ENCODE measurements at regions not wholly inside any gene's neighbourhood (a gene's known extent, or its start where the extent isn't known, plus 50 kb on each side); places are given as distances from the start of the nearest gene placed in this dataset.

DNA sequence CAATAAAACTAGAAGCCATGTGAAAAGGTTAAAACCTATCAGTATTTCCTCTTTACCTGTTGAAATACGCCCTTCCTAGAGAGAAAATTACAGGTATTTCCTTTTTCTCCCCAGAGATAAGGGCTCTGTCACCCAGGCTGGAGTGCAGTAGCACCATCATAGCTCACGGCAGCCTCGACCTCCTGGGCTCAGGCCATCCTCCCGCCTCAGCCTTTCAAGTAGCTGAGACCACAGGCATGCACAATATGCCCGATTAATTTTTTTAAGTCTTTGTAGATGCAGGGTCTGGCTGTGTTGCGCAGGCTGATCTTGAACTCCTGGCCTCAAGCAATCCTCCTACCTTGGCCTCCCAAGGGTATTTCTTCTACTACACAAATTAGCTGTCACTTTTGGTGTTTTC lies 154.4 kb downstream of the HNRNPD start:
- no peaks in the 10 kb centered on the region for H3K36me3 Mint-ChIP-seq

DNA sequence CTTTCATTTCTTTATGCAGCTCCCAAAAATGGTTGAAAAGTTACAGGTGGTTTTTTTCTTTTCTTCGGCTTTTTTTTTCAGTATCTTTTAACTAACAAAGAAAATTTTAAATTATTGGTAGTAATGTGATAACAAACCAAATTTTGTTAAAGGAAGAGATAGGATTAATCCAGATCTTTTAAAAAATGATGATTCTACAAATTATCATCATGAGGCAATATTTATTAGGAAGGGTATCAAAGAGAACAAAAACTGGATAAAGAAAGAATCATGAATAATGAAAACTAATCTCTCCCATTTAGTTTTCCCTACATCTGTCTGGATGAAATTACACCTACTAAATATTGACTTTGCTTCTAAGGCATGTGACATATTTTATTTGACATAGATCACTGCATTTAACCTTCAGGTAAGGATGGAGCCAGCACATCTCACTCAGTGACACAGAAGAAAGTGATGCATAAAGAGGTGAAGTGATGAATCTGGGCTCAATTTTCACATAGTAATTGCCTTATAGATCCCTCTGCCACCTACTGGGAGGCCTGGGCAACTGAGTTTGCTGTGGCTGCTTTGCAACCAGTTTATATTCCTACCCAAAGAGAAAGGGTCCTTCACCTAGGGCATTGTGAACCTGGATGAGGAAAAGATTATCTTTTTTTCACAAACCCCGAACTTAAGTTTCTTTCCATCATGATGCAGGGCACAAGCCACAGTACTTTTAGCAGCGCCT lies 155.6 kb downstream of the HNRNPD start:
- Mint-ChIP-seq H3K4me3 (no peak overlapping the region), H3K4me1 (peaks cover 40% of the 10 kb centered on the region), H3K27me3 (no peaks in the 10 kb centered on the region), H3K27ac (no peak overlapping the region), H3K9me3 (no peaks in the 10 kb centered on the region), H3K36me3 (no peaks in the 10 kb centered on the region)

More for the DNA sequence above, 154.4 kb downstream of the HNRNPD start:
- peaks cover 38% of the 10 kb centered on the region for H3K4me1 Mint-ChIP-seq
- H3K27ac Mint-ChIP-seq: no peak overlapping the region
- H3K27me3 Mint-ChIP-seq: no peaks in the 10 kb centered on the region
- no peak overlapping the region for H3K4me3 Mint-ChIP-seq
- no peaks in the 10 kb centered on the region for H3K9me3 Mint-ChIP-seq

DNA sequence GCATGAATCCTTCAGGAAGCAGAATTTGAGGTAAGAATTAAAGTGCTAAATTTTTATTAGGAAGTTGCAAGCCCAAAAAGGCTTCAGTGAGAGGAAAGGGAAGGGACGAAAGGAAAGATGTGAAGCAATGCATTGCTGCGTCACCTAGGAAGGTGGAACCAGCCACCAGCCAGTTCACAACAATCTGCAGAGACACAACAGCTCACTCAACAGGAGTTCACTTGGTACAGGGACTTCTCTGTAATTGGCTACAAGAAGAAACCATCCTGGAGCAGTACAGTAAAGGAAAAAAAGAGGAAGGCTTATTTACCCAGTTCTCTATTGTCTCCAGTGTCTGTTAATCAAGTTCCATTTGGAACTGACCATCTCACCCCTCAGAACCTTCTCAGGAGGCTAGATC lies 157.6 kb downstream of the HNRNPD start:
- H3K27me3 Mint-ChIP-seq: no peaks in the 10 kb centered on the region
- peaks cover 46% of the 10 kb centered on the region for H3K4me1 Mint-ChIP-seq
- H3K36me3 Mint-ChIP-seq: no peaks in the 10 kb centered on the region
- no peak overlapping the region for H3K4me3 Mint-ChIP-seq
- H3K9me3 Mint-ChIP-seq: no peaks in the 10 kb centered on the region
- H3K27ac Mint-ChIP-seq: no peak overlapping the region

DNA sequence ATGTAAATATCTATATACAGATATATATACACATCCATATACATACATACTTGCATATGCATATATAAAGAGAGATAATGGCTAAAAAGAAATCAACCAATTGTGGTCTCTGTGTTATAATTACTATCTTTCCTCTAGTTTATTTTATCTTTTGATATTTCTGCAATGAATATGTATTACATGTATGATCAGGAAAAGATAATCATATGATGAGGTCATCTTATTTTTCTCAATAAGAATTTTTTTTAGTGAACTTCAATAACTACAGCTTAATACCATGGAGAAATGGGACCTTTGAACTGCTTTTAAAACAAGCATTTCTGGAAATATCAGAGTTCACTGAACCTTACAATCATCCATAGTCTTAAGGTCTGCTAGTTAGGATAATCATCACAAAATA lies 158.0 kb downstream of the HNRNPD start:
- Mint-ChIP-seq H3K4me3 (no peak overlapping the region), H3K27me3 (no peaks in the 10 kb centered on the region), H3K9me3 (no peaks in the 10 kb centered on the region), H3K4me1 (peaks cover 49% of the 10 kb centered on the region), H3K27ac (no peak overlapping the region), H3K36me3 (no peaks in the 10 kb centered on the region)

DNA sequence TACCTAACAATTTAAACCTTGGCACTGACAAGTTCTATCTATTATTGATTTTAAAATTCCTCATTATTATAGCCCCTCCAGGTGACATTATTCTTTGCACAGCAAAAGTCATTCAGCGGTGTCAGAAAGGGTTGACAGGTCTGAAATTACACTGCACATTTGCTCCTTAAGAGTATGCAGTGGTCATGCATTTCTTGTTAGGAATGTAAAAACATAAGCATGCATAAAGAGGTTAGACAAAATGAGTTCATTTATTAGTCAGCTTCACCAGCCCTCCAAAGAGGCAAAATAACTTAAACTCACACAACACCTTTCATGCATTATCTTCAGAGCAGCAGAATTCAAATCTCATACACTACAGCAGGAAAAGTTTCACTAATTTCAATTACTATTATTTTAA lies 158.8 kb downstream of the HNRNPD start:
- H3K36me3 Mint-ChIP-seq: no peaks in the 10 kb centered on the region
- H3K9me3 Mint-ChIP-seq: no peaks in the 10 kb centered on the region
- no peak overlapping the region for H3K27ac Mint-ChIP-seq
- H3K4me3 Mint-ChIP-seq: no peak overlapping the region
- H3K27me3 Mint-ChIP-seq: no peaks in the 10 kb centered on the region
- peaks cover 49% of the 10 kb centered on the region for H3K4me1 Mint-ChIP-seq

DNA sequence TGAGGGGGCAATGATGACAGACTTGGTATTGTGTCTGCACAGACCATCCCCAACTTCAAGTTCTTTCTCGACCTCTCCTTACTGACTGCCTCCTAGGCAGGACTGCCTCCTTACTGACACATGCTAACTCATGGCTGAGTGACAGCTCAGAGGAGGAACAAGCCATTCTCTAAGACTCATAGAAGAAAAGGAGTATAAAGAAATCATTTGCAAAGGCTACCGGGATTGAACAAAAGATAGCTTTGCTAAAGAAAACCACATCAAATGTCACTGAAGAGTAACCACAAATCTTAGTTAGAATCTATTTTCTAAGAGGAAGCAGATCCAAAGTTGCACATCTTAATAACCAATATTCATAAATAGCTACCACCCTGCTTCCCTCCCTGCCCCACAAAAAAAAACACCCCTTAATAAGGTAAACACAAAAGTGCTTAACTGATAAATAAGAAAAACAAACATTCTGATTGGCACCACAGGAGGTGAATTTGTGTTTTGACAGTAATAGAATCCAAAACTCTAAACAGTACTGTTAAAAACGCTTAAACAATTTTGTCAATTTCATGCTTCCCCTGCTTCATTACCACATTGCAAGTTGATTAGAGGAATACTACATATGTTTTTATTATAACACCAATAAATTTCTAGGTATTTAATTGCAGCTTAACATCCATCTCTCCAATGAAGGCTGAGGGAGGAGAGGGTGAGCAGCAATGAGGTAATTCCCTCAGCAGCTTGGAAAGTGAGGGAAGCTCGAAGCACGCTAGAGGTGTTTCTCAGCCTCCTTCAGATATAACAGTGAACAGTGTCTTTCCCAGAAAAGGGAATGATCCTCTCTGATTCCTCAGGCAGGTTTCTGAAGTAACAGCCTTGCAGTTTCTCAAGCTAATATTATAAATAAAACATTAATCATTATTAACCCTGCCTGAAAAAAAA lies 160.0 kb downstream of the HNRNPD start:
- Mint-ChIP-seq H3K27me3 (no peaks in the 10 kb centered on the region), H3K27ac (peak overlapping the region; percentile 0), H3K9me3 (no peaks in the 10 kb centered on the region), H3K4me1 (peaks cover 46% of the 10 kb centered on the region), H3K36me3 (no peaks in the 10 kb centered on the region), H3K4me3 (peak overlapping the region; percentile 8)

DNA sequence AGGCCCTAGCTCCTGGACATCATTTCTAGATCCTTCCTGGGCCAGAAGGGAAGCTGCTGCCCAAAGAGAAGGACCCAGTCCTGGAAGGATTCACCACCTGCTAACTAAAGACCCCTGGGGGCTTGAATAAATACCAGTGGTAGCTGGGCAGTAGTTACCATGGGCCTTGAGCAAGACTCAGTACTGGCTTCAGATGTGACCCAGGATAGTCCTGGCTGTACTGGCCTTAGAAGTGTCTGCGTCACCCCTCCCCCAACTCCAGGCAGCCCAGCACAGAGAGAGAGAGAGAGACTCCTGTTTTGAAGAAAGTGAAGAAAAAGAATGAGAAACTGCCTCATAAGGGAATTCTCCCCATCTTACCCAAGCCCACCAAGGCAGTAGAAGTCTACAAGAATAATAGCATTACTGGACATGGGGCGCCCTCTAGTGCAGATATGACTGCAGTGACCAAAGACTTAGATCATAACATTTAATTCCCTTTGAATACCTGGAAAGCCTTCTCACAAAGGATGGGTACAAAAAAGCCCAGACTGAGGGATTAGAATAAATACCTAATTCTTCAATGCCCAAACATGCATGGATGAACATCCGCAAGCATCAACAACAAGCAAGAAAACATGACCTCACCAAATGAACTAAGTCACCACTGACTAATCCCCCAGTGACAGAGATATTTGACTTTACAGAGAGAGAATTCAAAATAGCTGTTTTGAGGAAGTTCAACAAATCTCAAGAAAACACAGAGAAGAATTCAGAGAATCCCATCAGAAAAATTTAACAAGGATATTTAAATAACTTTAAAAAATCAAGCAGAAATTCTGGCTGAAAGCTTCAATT lies 171.8 kb downstream of the HNRNPD start:
- peaks cover 14% of the 10 kb centered on the region for H3K4me1 Mint-ChIP-seq
- no peak overlapping the region for H3K27ac Mint-ChIP-seq
- H3K27me3 Mint-ChIP-seq: peaks cover 3% of the 10 kb centered on the region
- H3K9me3 Mint-ChIP-seq: peaks cover 5% of the 10 kb centered on the region
- no peaks in the 10 kb centered on the region for H3K36me3 Mint-ChIP-seq
- no peak overlapping the region for H3K4me3 Mint-ChIP-seq

DNA sequence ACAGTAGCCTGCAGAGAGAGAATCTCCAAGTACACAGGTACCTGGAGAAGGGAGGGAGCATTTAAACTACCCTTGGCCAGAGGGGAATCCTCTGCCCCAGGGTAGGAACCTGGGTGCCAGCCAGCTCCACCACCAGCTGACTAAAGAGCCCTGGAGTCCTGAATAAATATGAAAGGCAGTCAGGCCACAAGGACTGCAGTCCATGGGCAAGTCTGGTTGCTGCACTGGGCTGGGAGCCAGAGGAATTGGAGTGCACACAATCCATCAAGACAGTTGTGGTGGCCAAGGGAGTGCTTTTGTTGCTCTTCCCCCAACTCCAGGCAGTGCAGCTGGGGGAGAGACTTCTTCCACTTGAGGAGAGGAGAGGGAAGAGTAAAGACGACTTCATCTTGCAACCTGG lies 172.5 kb downstream of the HNRNPD start:
- H3K27ac Mint-ChIP-seq: no peak overlapping the region
- peaks cover 14% of the 10 kb centered on the region for H3K4me1 Mint-ChIP-seq
- no peaks in the 10 kb centered on the region for H3K36me3 Mint-ChIP-seq
- H3K4me3 Mint-ChIP-seq: no peak overlapping the region
- peaks cover 3% of the 10 kb centered on the region for H3K27me3 Mint-ChIP-seq
- no peaks in the 10 kb centered on the region for H3K9me3 Mint-ChIP-seq

DNA sequence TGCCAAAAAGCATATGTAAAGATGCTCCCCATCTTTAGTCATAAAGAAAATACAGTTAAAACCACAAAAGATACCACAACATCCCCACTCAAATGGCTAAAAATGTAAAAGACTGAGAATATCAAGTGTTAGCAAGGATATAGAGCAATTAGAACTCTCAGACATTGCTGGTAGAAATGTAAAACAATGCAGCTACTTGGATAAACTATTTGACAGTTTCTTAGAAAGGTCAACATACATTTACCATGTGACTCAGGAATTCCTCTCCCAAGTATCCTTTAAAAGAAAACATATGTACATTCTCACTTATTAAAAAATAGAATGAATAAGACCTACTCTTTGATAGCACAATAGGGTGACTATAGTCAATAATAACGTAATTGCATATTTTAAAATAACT lies 173.7 kb downstream of the HNRNPD start:
- Mint-ChIP-seq H3K4me1 (peaks cover 14% of the 10 kb centered on the region), H3K27ac (no peak overlapping the region), H3K4me3 (no peak overlapping the region), H3K9me3 (no peaks in the 10 kb centered on the region), H3K27me3 (peaks cover 3% of the 10 kb centered on the region), H3K36me3 (no peaks in the 10 kb centered on the region)

DNA sequence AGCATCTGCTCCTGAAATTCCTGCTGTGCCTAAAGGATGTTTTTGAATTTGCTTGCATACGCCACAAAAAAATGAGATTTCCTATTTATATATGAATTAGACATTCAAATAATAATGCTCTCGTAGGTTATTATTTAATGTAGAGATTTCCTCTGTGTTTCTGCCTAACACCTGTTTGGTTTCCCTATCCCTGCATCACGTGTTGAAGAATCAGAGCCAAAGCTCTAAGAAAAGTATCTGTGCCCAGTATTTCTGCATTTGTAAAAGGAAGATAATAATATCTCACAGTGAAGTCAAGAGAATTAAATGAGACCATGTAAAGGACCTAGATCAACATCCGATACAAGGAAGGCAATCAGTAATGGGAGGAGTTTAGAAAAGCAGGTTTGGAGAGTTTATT lies 179.5 kb downstream of the HNRNPD start:
- Mint-ChIP-seq H3K27ac (no peak overlapping the region), H3K4me3 (no peak overlapping the region), H3K27me3 (no peaks in the 10 kb centered on the region), H3K36me3 (no peaks in the 10 kb centered on the region), H3K9me3 (no peaks in the 10 kb centered on the region), H3K4me1 (no peaks in the 10 kb centered on the region)

DNA sequence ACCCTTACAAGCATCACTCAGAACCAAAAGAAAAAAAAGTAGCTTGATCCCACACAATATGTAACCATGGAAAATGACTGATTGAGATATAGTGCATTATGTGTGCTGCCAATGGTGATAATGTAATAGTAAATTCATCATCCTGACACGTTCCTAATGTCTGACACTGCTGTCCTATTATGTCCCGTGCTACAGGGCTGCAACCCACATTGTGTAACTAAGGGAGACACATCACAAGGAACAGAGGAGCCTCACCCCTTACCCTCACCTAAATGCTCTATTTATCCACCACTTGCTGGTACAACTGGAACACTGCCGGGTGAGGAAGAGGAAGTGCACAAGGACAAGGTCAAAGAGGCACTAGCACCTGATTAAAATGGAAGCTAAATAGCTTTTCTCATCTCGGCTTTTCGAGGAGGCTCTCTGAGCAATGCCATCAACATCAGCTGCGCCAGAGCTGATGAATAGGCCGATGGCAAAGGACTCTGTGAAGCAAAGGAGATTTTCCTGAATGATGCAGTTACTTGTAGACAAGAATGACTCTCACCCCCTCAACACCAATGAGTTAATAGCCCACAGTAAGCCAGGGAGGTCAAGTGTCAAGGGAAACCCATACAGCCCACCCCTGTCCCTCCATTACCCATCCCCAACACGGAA lies 181.6 kb downstream of the HNRNPD start:
- H3K4me1 Mint-ChIP-seq: no peaks in the 10 kb centered on the region
- no peaks in the 10 kb centered on the region for H3K27me3 Mint-ChIP-seq
- no peak overlapping the region for H3K4me3 Mint-ChIP-seq
- H3K36me3 Mint-ChIP-seq: peaks cover 3% of the 10 kb centered on the region
- no peaks in the 10 kb centered on the region for H3K9me3 Mint-ChIP-seq
- H3K27ac Mint-ChIP-seq: no peak overlapping the region

DNA sequence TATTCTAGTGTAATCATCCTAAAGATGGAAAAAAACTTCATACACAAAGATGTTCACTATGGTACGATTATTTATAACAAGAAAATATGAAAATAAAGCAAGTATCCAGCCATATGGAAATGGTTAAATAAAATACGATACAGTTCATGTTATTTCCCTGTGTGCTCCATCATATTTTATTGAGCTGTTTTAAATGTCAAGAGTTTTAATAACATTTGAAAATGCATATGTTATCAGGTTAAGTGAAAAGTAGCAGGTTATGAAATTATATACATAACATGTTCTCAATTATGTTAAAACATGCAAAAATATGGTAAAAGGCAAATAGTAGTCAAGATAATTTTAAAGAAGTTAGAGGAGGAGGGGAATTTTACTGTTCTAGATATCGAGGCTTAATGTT lies 192.0 kb downstream of the HNRNPD start:
- Mint-ChIP-seq H3K9me3 (peaks cover 6% of the 10 kb centered on the region), H3K36me3 (peaks cover 8% of the 10 kb centered on the region), H3K4me3 (no peak overlapping the region), H3K4me1 (no peaks in the 10 kb centered on the region), H3K27me3 (no peaks in the 10 kb centered on the region), H3K27ac (no peak overlapping the region)

DNA sequence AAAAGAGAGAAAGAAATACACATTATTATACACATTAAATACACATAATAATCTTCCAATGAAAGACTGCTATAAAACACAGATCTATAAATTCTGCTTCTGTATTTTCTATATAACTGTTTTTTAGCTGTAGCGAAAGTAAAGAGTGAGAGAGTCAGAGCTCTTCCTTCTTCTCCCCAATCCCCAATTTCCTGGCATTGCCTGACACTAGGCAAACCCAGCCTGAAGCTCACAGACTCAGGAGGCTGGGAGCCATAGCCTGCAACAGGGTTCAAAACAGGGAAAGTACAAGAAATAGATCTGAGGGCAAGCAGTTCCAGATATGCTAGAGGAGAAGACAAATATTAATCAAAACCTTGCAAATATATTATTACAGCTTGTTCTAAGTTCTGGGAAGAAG lies 201.6 kb downstream of the HNRNPD start:
- Mint-ChIP-seq H3K9me3 (no peaks in the 10 kb centered on the region), H3K4me3 (no peak overlapping the region), H3K27me3 (no peaks in the 10 kb centered on the region), H3K36me3 (no peaks in the 10 kb centered on the region), H3K4me1 (no peaks in the 10 kb centered on the region), H3K27ac (no peak overlapping the region)

DNA sequence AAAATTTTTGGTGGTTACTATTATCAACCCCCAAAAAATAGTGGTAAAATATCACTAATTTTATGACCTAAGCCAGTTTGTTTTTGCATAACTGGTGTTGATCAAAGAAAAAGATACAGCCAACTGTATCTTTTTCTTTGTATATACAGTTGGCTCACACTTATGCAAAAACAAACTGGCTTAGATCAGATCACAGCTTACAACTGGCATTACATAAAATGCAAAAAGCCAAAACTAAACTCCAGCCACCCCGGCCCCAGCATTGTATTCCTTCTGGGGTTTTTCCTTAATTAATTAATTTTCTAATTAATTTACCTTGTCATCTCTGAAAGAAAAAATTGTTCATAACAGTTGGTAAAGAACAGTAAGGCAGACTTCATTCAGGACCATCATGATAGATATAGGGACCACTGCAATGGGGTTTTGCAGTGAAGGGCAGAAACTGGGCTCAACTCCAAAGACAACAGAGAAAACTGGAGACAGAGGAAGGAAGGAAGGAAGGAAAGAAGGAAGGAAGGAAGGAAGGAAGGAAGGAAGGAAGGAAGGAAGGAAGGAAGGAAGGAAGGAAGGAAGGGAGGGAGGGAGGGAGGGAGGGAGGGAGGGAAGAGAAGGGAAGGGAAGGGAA lies 202.1 kb downstream of the HNRNPD start:
- Mint-ChIP-seq H3K27ac (no peak overlapping the region), H3K36me3 (no peaks in the 10 kb centered on the region), H3K4me1 (no peaks in the 10 kb centered on the region), H3K4me3 (no peak overlapping the region), H3K27me3 (no peaks in the 10 kb centered on the region), H3K9me3 (no peaks in the 10 kb centered on the region)

DNA sequence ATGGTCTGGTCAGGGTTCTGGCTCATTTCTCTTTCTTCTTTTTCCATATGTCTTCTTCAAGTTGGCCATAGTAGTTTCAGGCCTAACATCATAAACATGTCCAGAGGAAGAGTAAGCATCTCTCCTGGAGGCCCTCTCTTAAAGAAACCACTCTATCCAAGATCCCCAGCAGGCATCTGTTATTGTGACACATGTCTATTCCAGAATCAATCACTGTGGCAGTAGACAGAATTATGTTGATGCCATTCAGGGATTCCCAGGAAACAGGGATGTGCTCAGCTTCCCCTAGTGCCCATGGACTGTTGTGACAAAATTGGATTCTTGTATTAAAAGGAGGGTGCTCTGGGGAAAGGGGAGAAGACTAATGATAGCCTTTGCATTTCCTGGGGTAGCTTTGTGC lies 224.0 kb downstream of the HNRNPD start:
- Mint-ChIP-seq H3K27ac (no peak overlapping the region), H3K9me3 (peaks cover 15% of the 10 kb centered on the region), H3K4me3 (no peak overlapping the region), H3K27me3 (no peaks in the 10 kb centered on the region), H3K4me1 (peaks cover 18% of the 10 kb centered on the region), H3K36me3 (peaks cover 10% of the 10 kb centered on the region)

Measured in activated naive CD4-positive, alpha-beta T cell treated with anti-CD3 and anti-CD28 coated beads, Interleukin-2, amount 50 U/mL, for 24 hours (primary cell).